ENCODE measurements at regions not wholly inside any gene's neighbourhood (a gene's known extent, or its start where the extent isn't known, plus 50 kb on each side); places are given as distances from the start of the nearest gene placed in this dataset.

DNA sequence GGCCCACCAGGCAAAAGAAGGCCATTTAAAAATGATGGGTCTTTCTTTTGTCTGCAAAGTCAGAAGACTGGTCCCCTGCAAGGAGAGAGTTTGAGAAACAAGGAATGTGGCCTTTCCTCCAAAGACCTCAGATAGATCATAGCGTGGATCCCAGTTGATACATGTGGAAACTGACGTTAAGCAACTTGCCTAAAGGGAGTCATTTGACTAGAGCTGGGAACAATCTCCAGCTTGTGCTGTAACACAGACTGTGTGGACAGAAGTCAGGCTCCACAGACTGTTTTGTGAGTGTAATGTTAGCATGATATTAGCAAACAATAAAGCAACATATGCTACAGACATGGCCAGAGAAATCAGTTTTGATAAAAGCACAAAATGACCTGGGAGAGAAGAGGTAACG, 140.4 kb upstream of the CITED2 start:
- Histone ChIP-seq H3K27ac (no peak overlapping the region), H3K4me3 (no peak overlapping the region), H3K27me3 (no peaks in the 10 kb centered on the region), H3K9me3 (no peaks in the 10 kb centered on the region), H3K36me3 (no peaks in the 10 kb centered on the region), H3K4me1 (peaks cover 0 to 10% (median 4%) of the 10 kb centered on the region in 12 donors)
- DNase-seq: no peak
- 65 to 74% (median 72%) methylated on average over 3 of the region's 3 CpGs for WGBS, 4 donors
- intact Hi-C loops (cut with DNase I): loop anchor here in 2 of 10 donors (10.0 kb wide), 2 partner anchors 140 to 240 kb away; partner anchors contain the start of gene CITED2 (in 1 of the 2)
- TF ChIP-seq, protein P1, sequence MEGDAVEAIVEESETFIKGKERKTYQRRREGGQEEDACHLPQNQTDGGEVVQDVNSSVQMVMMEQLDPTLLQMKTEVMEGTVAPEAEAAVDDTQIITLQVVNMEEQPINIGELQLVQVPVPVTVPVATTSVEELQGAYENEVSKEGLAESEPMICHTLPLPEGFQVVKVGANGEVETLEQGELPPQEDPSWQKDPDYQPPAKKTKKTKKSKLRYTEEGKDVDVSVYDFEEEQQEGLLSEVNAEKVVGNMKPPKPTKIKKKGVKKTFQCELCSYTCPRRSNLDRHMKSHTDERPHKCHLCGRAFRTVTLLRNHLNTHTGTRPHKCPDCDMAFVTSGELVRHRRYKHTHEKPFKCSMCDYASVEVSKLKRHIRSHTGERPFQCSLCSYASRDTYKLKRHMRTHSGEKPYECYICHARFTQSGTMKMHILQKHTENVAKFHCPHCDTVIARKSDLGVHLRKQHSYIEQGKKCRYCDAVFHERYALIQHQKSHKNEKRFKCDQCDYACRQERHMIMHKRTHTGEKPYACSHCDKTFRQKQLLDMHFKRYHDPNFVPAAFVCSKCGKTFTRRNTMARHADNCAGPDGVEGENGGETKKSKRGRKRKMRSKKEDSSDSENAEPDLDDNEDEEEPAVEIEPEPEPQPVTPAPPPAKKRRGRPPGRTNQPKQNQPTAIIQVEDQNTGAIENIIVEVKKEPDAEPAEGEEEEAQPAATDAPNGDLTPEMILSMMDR (IDR thresholded peaks at IDR 0.05): no peak
- TF ChIP-seq POLR2A (IDR thresholded peaks at IDR 0.05): no peak
- ATAC-seq: no peak

DNA sequence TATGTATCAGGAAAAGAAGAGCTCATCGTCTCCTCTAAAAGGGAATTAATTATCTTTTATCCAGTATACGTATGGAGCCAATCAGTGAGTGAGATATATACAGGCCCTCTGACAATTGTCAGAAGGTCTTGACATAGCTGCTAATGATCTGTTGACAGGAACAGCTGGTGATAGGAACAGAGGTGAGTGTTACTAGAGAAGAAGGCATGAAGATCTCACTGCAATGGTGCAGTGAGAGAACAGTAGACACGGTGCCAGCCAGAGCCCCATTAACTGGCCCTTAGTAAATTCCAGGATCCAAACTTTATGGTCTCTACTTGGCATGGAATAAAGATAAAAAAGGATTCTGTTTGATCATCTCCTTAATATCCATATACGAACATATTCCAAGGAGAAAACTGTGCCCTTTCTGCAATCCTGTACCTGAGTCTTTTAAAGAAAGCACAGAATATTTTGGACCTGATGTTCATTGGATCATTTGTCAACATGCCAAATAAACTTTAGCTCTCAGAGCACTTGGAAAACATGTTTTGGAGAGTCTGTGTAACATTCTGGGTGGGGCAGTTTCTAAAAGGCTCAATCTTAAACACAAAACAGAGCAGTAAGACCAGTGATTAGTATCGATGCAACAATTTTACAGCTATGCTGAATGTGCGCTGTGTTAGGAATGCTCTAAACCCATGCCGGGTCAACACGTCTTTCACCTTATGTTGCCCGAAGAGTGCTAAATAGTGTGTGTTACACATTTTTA, 135.8 kb upstream of the CITED2 start:
- Histone ChIP-seq H3K4me1 (peaks cover 0 to 2% (median 0%) of the 10 kb centered on the region in 12 donors), H3K27ac (peak overlapping the region in 9 of 12 donors; percentile 12 to 53 (median 38)), H3K36me3 (no peaks in the 10 kb centered on the region), H3K9me3 (no peaks in the 10 kb centered on the region), H3K27me3 (no peaks in the 10 kb centered on the region), H3K4me3 (peak overlapping the region in 1 of 12 donors; percentile 19)
- intact Hi-C loops (cut with DNase I): loop anchor here in 3 of 10 donors (1.0 to 10.0 kb wide), 3 partner anchors 135 to 245 kb away; partner anchors contain the start of gene CITED2 (in 1 of the 3)
- WGBS, 4 donors: 44 to 54% (median 51%) methylated on average over 9 of the region's 9 CpGs
- ATAC-seq: peak; percentile 98 to 100 (median 99)
- DNase-seq: peak in 4 of 5 donors; percentile 32 to 54 (median 41)
- TF ChIP-seq, protein P1 (IDR thresholded peaks at IDR 0.05): no peak
- no peak for TF ChIP-seq POLR2A (IDR thresholded peaks at IDR 0.05)

DNA sequence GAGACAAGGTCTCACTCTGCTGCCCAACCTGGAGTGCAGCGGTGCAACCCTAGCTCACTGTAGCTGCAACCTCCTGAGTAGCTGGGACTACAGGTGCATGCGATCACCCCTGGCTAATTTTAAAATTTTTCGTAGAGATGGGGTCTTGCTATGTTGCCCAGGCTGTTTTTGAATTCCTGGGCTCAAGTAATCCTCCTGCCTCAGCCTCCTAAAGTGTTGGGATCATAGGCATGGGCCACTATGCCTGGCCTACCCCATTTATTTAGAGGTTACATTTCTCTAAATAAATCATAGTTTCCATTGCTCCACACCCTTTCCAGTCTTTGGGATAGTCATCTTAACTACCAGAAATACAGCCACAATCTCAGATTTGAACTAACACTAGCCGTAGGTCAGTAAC, 134.7 kb upstream of the CITED2 start:
- H3K27me3 ChIP-seq: no peaks in the 10 kb centered on the region
- H3K9me3 ChIP-seq: no peaks in the 10 kb centered on the region
- intact Hi-C loops (cut with DNase I): loop anchor here in 3 of 10 donors (2.0 to 5.0 kb wide), 2 partner anchors 132 kb away; no protein-coding TSS in a partner anchor
- DNase-seq (no peak), ATAC-seq (no peak)
- H3K36me3 ChIP-seq: no peaks in the 10 kb centered on the region
- TF ChIP-seq, protein P1 (IDR thresholded peaks at IDR 0.05): no peak
- TF ChIP-seq POLR2A (IDR thresholded peaks at IDR 0.05): no peak
- H3K4me3 ChIP-seq: no peak overlapping the region
- peaks cover 0 to 2% (median 0%) of the 10 kb centered on the region in 12 donors for H3K4me1 ChIP-seq
- peak overlapping the region in 4 of 12 donors; percentile 11 to 40 (median 24) for H3K27ac ChIP-seq
- 83 to 94% (median 92%) methylated on average over 4 of the region's 4 CpGs for WGBS, 4 donors

DNA sequence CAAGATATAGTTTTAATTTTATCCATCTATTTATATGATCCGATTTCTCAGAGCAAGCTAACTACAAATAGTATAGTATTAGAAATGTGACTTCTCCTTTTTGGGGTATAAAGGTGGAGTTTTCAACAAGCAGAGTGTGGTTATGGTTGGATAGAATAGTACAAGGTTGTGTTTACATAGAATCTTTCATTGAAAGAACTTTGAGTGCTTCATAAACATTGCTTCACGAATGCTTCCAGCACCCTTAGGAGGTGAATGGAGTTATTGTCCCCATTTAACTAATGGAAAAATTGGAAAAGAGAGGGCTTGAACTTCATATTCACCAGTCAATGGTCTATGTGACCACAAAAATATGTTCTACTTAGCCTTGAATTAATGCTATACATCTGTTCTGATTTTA, 134.1 kb upstream of the CITED2 start:
- Histone ChIP-seq H3K9me3 (no peaks in the 10 kb centered on the region), H3K4me1 (peaks cover 0 to 2% (median 0%) of the 10 kb centered on the region in 12 donors), H3K27ac (no peak overlapping the region), H3K36me3 (no peaks in the 10 kb centered on the region), H3K27me3 (no peaks in the 10 kb centered on the region), H3K4me3 (no peak overlapping the region)
- 77 to 84% (median 80%) methylated on average over 2 of the region's 2 CpGs for WGBS, 4 donors
- TF ChIP-seq, protein P1 (IDR thresholded peaks at IDR 0.05): no peak
- no peak for TF ChIP-seq POLR2A (IDR thresholded peaks at IDR 0.05)
- no peak for ATAC-seq
- intact Hi-C loops (cut with DNase I): loop anchor here in 3 of 10 donors (2.0 to 5.0 kb wide), 2 partner anchors 131 to 132 kb away; no protein-coding TSS in a partner anchor
- DNase-seq: no peak

All from heart left ventricle (tissue), 16 donors.